ENCODE measurements at regions not wholly inside any gene's neighbourhood (a gene's known extent, or its start where the extent isn't known, plus 50 kb on each side); places are given as distances from the start of the nearest gene placed in this dataset.

DNA sequence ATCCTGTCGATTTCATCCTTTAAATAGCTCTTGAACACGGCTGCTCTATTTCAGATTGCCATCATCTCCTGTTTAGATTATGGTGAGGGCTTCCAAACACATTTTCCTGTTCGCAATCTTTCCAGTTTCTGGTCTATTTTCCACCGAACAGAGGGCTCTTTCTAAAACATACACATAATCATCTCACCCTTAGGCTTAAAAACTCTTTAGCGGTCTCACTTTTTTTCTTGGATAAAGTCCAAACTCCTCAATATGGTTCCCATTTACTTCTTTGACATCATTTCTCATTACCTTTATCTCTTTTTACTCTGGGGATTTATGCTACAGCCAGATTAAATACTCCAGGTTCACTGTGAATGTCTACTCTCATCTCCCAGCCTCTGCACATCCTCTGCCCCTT lies 103.4 kb upstream of the STMND1 start (continued):
- TF ChIP-seq ETV6 (IDR thresholded peaks at IDR 0.05; ENCODE audit: borderline replicate concordance in 1 of 2, low read depth in 2 of 2, low read length in 1 of 2), result no peak
- TF ChIP-seq ETV6 (CRISPR knock-in tag; IDR thresholded peaks at IDR 0.05; ENCODE audit: borderline replicate concordance), result no peak
- TF ChIP-seq, protein P1, sequence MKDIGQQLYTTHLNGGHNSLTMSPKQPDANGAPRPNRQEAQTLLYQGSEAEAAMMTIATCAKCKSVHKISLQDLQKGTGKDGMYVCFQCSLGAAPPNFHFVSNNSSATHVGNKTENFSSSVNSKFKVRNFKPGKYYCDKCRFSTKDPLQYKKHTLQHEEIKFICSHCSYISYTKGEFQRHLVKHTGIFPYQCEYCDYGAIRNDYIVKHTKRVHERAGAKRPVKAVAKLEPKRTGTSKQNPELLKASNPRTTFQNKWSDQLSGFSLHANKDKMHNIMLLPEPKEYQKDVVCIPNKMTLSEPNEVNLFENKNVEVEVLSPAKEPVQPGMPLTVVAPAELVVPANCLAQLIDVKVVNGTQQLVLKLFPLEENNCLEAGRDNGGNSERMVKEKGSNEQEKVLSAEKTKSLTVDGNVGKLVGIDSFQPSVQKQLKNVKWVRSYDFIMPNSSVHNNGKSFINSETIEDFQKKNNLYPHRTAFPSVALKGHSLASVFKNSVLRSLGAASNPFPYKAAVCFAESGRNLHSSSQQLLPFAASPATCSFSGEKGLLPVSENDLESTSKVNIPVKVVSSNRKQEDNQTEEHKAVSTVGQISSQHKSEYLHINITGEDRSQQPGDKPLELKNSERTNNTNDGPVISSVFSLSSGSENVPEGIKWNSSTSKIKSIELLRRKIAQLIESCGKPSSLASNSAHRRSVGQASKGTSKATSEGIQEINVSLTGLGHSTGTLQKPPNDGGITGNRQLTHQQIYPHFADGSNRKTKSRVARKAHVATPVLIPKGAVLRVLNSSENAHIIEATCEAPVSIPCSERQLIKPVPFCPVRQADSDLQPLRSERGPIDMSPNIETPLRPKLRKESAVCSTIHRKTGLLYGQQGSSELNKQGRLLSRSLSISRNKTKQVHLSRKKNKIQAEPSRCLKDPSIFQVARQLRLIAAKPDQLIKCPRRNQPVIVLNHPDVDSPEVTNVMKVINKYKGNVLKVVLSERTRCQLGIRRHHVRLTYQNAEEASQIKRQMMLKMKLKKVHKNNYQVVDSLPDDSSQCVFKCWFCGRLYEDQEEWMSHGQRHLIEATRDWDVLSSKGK (CRISPR knock-in tag; IDR thresholded peaks at IDR 0.05), result no peak

DNA sequence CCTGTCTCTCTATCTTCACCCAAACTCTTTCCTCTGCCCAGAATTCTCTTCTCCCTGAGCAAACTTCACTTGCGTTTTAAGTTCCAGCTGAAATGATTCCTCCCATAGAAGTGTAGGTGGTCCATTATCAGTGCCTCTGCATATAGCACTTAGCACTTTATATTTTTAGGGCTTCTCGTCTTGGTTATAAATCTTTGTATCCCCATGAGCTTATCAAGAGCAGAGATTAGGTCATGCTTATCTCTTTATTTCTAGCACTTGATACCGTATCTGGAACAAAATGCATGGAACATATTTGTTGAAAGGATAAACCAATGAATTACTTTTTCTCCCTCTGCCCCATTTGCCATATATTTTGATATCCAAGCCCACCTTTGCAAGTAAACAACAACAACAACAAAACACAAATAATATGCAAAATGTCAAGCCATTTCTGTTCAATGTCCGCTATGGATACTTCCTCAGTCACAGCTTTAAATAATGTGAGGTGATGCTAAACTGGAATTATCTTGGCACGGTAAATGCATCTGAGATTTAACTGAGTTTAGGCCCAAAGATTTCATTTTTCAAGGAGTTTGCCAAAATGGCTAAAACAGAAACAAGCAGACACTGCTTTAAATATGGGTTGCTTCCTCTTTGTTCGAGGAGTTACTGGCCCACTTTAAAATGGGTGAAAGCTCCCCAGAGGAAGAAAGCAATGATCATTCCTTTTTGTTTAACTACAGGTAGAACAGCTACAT lies 106.2 kb upstream of the STMND1 start:
- CTCF ChIA-PET (ENCODE audit: low intra/inter-chr PET ratio), result no interaction called here
- POLR2A ChIA-PET, result interaction anchor here (0.6 to 0.9 kb wide), 2 partner anchors 227 to 1409 kb away, joined by 3 read pairs; no protein-coding TSS in a partner anchor
- 0% methylated on average over 6 of the region's 6 CpGs for WGBS (ENCODE audit: insufficient coverage, low coverage, missing lambda C conversion rate)
- H3K27me3 ChIP-seq (ENCODE audit: control insufficient read depth in 2 of 2, insufficient read depth in 2 of 2, low read length in 2 of 2), result peaks cover 0 to 4% of the 10 kb centered on the region in 2 experiments; a peak in 1 of 5 replicates
- H3K9ac ChIP-seq (ENCODE audit: insufficient read depth in 1 of 2, low read depth in 2 of 2, low read length in 2 of 2), result no peak overlapping the region
- no peak for ATAC-seq
- DNase-seq (ENCODE audit: extremely low read depth in 1 of 4, low spot score in 3 of 4), result no peak
- no TSS peak for BruUV-seq (replicated peaks)
- no peaks in the 10 kb centered on the region for H4K20me1 ChIP-seq (replicated peaks; ENCODE audit: control insufficient read depth, insufficient read depth, low read length)
- no peaks in the 10 kb centered on the region for H3K9me1 ChIP-seq (ENCODE audit: control insufficient read depth, insufficient read depth, low read length)
- H3K79me2 ChIP-seq (ENCODE audit: control insufficient read depth, insufficient read depth, low read length), result no peaks in the 10 kb centered on the region
- no peaks in the 10 kb centered on the region for H3K9me3 ChIP-seq (replicated peaks; ENCODE audit: control insufficient read depth, insufficient read depth, low read depth, low read length)
- no peak overlapping the region for H3K4me2 ChIP-seq (ENCODE audit: insufficient read depth, low read length)
- intact Hi-C loops (cut with micrococcal nuclease) (no loop called here), in situ Hi-C loops (cut with MboI) (no loop called here)
- H2AFZ ChIP-seq (ENCODE audit: low read depth, low read length), result no peak overlapping the region
- FAIRE-seq, result no peak
- H3K36me3 ChIP-seq (ENCODE audit: control insufficient read depth, insufficient read depth, low read length), result no peaks in the 10 kb centered on the region
- TF ChIP-seq NCOA1 (IDR thresholded peaks at IDR 0.05; ENCODE audit: low read depth) (no peak), ZBED1 (IDR thresholded peaks at IDR 0.05) (no peak), HNRNPLL (IDR thresholded peaks at IDR 0.05; ENCODE audit: low read depth, low read length, poor library complexity, severe bottlenecking) (no peak), TBL1XR1 (IDR thresholded peaks at IDR 0.05; ENCODE audit: low read length in 2 of 2) (no peak), SRSF7 (optimal IDR thresholded peaks at IDR 0.05; ENCODE audit: low read depth, low read length) (no peak), RAD51 (IDR thresholded peaks at IDR 0.05; ENCODE audit: borderline replicate concordance, low read depth) (no peak), EWSR1 (IDR thresholded peaks at IDR 0.05; ENCODE audit: borderline replicate concordance, low read depth, partially characterized antibody) (no peak), ZNF311 (CRISPR knock-in tag; IDR thresholded peaks at IDR 0.05) (no peak)
- H3K4me1 ChIP-seq (replicated peaks in 1 of 2; ENCODE audit: control insufficient read depth in 2 of 2, insufficient read depth in 2 of 2, low read length in 2 of 2), result no peaks in the 10 kb centered on the region
- no peak overlapping the region for H3K27ac ChIP-seq (ENCODE audit: extremely low read depth, low read depth, low read length)
- H3K4me3 ChIP-seq, result no peak overlapping the region

Measured in K562 (cell line).